ENCODE measurements at regions not wholly inside any gene's neighbourhood (a gene's known extent, or its start where the extent isn't known, plus 50 kb on each side); places are given as distances from the start of the nearest gene placed in this dataset.

DNA sequence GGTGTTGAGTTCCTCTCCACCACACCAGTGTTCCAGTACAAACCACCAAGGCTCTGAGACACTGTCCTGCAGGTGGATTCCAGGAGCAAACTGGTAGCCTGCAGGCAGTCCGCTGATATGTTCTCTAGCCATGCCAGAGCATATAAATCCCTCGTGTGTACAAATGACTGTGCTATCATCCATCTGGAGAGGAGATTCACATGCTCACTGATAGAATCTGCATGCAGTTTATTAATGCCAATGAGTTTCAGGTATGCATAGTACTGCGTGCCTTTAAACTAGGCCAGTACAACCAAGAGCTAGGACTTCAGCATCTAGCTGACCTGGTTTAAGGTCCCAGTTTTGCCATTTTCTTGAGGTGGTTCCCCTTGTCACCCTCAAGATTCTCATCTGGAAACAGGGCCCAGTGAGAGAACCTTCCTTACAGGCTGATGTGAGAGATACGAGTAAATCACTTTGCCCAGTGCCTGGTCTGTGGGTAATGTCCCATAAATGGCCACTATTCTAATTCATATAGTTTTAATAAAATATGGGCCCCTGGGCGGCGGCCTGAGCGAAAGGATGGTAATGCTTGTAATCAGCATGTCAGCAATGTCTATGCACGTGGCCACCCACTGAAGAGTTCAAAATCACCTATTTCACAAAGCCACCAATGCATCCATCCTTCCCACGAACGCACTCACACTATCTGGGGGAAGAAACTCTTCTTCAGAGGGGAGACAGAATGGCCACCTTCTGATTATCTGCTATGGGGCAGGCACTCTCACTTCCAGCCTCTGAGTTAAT is 268.0 kb upstream of the ZMIZ1 start:
- TF ChIP-seq SP1 (IDR thresholded peaks at IDR 0.05) (no peak), TARDBP (IDR thresholded peaks at IDR 0.05) (no peak), NFRKB (IDR thresholded peaks at IDR 0.05) (no peak), FOXM1 (IDR thresholded peaks at IDR 0.05; ENCODE audit: borderline replicate concordance) (no peak), L3MBTL2 (conservative IDR thresholded peaks at IDR 0.05) (no peak), BHLHE40 (IDR thresholded peaks at IDR 0.05; ENCODE audit: borderline replicate concordance) (no peak)

Data from HEK293T (cell line).